GM12873 (cell line): ENCODE measurements at regions not wholly inside any gene's neighbourhood (a gene's known extent, or its start where the extent isn't known, plus 50 kb on each side); places are given as distances from the start of the nearest gene placed in this dataset.

Source experiments
- TF ChIP-seq, protein P1 (sequence below): IDR thresholded peaks from 2 replicates; pipeline ENCODE4 v1.5.1; 2012; ENCODE audit warnings: low read depth, mild to moderate bottlenecking, moderate library complexity, low read length, control low read depth; ENCODE audit not compliant: insufficient read depth; ENCODE audit errors: missing control alignments

- TF ChIP-seq, protein P1, sequence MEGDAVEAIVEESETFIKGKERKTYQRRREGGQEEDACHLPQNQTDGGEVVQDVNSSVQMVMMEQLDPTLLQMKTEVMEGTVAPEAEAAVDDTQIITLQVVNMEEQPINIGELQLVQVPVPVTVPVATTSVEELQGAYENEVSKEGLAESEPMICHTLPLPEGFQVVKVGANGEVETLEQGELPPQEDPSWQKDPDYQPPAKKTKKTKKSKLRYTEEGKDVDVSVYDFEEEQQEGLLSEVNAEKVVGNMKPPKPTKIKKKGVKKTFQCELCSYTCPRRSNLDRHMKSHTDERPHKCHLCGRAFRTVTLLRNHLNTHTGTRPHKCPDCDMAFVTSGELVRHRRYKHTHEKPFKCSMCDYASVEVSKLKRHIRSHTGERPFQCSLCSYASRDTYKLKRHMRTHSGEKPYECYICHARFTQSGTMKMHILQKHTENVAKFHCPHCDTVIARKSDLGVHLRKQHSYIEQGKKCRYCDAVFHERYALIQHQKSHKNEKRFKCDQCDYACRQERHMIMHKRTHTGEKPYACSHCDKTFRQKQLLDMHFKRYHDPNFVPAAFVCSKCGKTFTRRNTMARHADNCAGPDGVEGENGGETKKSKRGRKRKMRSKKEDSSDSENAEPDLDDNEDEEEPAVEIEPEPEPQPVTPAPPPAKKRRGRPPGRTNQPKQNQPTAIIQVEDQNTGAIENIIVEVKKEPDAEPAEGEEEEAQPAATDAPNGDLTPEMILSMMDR = no peak
Measured at GRCh38 chr3:168834558-168834957, 738.8 kb upstream of the GOLIM4 start.

DNA sequence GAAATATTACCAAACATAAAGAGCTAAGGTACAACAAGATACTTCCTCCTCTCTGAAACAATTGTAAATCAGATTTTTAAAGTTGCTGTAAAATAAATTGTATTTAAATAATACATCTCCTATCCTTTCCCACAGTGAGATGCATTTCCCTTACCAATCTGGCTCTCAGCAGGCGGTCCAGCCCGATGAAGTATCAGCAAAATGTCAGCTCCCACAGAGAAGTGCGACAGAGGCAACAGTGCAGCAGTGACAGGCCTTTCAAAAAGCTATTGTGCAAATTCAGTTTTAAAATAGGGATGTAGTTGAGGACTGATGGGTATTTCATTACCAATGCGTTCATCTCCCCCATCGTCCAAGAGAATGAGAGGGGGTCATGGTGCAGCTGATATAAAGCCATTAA is 733.2 kb upstream of the GOLIM4 start:
- TF ChIP-seq, protein P1 = no peak

- TF ChIP-seq, protein P1 = no peak
Measured at GRCh38 chr3:168828536-168828935, 732.8 kb upstream of the GOLIM4 start.

GRCh38 chr3:168828014-168828413 is 732.3 kb upstream of the GOLIM4 start:
- TF ChIP-seq, protein P1 = no peak

- TF ChIP-seq, protein P1 = no peak
Measured at GRCh38 chr3:168824107-168824506, 728.4 kb upstream of the GOLIM4 start.

- TF ChIP-seq, protein P1 = no peak
Measured at GRCh38 chr3:168823466-168823865, 727.7 kb upstream of the GOLIM4 start.

DNA sequence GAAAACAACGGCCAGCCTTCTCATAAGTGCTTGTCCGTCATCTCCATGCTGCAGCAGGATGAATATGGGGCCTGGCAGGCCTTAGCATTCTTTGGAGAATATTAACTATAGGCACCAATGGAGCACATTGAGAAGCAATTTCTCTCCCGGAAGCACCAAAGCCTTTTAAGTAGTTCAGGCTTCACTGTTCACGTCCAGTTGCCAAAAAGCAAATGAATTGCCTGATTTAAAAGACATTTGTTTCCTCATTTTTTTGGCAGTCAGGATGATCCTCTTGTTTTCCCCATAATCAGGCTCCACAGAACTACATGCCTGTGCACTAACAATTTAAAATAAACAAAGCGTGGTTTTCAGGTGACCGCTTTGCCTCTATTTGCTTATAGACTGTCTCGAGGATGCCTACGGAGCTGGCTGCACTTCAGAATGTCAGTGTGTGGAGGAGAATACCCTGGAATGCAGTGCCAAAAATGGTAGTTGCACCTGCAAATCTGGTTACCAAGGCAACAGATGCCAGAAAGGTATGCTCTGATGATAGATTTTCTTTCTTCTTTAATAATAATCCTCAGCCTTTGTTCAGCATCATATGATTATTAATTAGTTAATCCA is 725.2 kb upstream of the GOLIM4 start:
- TF ChIP-seq, protein P1 = no peak

DNA sequence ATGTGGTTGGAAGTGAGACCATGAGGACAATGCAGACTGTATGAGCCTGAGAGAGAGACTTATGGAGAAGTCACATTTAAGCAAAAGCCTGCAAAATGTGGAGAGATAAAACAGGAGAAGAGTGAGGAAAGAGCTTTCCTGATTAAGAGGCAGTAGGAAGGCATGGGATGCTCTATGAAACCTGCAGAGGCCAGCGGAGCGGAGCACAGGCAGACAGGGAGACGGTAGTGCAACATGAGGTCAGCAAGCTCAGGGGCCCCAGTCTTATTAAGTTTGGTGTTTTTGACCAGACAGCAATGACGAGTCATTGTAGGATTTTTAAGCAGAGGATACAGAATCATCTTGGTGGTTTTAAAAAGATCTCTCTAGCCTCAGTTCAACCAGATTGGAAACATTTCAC is 721.5 kb upstream of the GOLIM4 start:
- TF ChIP-seq, protein P1 = no peak
